ENCODE measurements at regions not wholly inside any gene's neighbourhood (a gene's known extent, or its start where the extent isn't known, plus 50 kb on each side); places are given as distances from the start of the nearest gene placed in this dataset.

GRCh38 chr16:17747081-17747756, 276.5 kb upstream of the XYLT1 start:
- TF ChIP-seq MAX (IDR thresholded peaks at IDR 0.05) (no peak), USF1 (IDR thresholded peaks at IDR 0.05) (no peak)

Measured in Ishikawa (cell line).